ENCODE measurements at regions not wholly inside any gene's neighbourhood (a gene's known extent, or its start where the extent isn't known, plus 50 kb on each side); places are given as distances from the start of the nearest gene placed in this dataset.

GRCh38 chr13:84380866-84381265 lies 498.6 kb upstream of the SLITRK1 start:
- 51 to 70% methylated on average over 3 of the region's 3 CpGs for WGBS, 2 donors
- DNase-seq (no peak), ATAC-seq (no peak)
- H3K9me3 ChIP-seq = peaks cover 0 to 21% (median 10%) of the 10 kb centered on the region in 11 donors
- no peak for TF ChIP-seq CTCF (IDR thresholded peaks at IDR 0.05)
- H3K27ac ChIP-seq = no peak overlapping the region
- intact Hi-C loops (cut with DNase I) = no loop called here
- no peaks in the 10 kb centered on the region for H3K36me3 ChIP-seq
- H3K4me3 ChIP-seq = no peak overlapping the region
- H3K4me1 ChIP-seq = no peaks in the 10 kb centered on the region
- no peaks in the 10 kb centered on the region for H3K27me3 ChIP-seq

GRCh38 chr13:84377106-84377505 lies 494.8 kb upstream of the SLITRK1 start:
- Histone ChIP-seq H3K9me3 (peaks cover 0 to 4% (median 0%) of the 10 kb centered on the region in 11 donors), H3K27me3 (no peaks in the 10 kb centered on the region), H3K27ac (no peak overlapping the region), H3K4me3 (no peak overlapping the region), H3K36me3 (no peaks in the 10 kb centered on the region), H3K4me1 (no peaks in the 10 kb centered on the region)
- intact Hi-C loops (cut with DNase I) = no loop called here
- no peak for ATAC-seq
- no peak for TF ChIP-seq CTCF (IDR thresholded peaks at IDR 0.05)
- no peak for DNase-seq

DNA sequence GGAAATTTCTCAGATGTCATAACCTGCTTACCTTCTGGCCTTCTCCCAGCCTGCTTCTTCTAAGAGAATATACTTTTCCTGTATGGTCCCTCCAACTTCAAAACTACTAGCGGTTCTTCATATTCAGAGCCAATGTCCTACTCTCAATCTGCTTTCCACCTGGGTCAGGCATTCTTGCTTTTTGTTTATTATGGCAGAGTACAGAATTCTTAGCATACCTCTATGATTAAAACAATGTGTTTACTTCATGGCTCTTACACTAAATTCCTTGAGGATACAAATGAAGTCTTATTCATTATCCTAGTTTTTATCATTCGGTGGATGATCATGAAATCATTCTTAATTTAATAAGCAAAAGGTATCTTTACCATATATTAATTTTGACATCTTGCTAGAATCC lies 484.2 kb upstream of the SLITRK1 start:
- H3K36me3 ChIP-seq = no peaks in the 10 kb centered on the region
- no peak for ATAC-seq
- intact Hi-C loops (cut with DNase I) = no loop called here
- H3K4me3 ChIP-seq = no peak overlapping the region
- no peak for DNase-seq
- H3K27ac ChIP-seq = no peak overlapping the region
- 72 to 88% methylated on average over 2 of the region's 2 CpGs for WGBS, 2 donors
- H3K9me3 ChIP-seq = no peaks in the 10 kb centered on the region
- H3K27me3 ChIP-seq = no peaks in the 10 kb centered on the region
- no peak for TF ChIP-seq CTCF (IDR thresholded peaks at IDR 0.05)
- H3K4me1 ChIP-seq = no peaks in the 10 kb centered on the region

DNA sequence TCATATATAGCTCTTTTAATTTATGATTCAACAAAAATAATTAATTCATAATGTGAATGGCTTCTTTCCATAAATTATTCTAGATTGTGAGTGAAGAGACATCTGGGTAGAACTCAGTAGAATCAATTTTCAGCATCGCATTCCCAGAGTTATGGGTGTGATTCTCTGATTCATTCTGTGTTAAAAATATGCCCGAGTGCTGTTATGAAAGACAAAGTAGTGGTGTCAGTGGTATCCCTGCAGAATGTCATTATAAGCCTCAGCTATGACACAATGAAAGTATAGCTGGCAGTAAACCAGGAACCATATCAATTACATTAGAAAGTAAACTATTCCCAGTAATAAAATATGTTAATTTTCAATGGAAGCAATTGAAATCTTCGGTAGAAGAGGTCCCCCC lies 480.5 kb upstream of the SLITRK1 start:
- no peak for ATAC-seq
- Histone ChIP-seq H3K4me1 (no peaks in the 10 kb centered on the region), H3K36me3 (no peaks in the 10 kb centered on the region), H3K4me3 (no peak overlapping the region), H3K27ac (no peak overlapping the region), H3K27me3 (no peaks in the 10 kb centered on the region), H3K9me3 (no peaks in the 10 kb centered on the region)
- WGBS, 2 donors = 18 to 38% methylated on average over 3 of the region's 3 CpGs
- intact Hi-C loops (cut with DNase I) = no loop called here
- no peak for DNase-seq
- no peak for TF ChIP-seq CTCF (IDR thresholded peaks at IDR 0.05)

DNA sequence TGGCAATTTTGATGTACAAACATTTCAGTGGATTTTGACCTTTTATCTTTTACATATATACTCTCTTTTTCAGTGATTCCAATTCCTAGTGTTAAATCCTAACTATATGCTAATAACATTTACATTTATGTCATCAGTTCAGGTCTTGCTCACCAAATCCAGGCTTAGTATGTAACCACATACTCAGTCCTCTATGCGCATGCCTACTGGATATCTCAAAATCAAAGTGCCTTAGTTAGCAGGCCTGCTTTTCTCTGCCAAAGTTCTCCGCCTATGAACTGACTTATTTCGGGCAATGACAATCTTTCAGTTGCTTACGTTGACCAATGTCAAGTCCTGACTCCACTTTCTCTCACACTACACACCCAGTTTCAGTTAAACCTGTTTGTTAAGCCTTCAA lies 478.5 kb upstream of the SLITRK1 start:
- H3K4me1 ChIP-seq = no peaks in the 10 kb centered on the region
- ATAC-seq = no peak
- H3K36me3 ChIP-seq = no peaks in the 10 kb centered on the region
- H3K4me3 ChIP-seq = no peak overlapping the region
- H3K27me3 ChIP-seq = no peaks in the 10 kb centered on the region
- 80 to 91% methylated on average over 4 of the region's 4 CpGs for WGBS, 2 donors
- TF ChIP-seq CTCF (IDR thresholded peaks at IDR 0.05) = no peak
- intact Hi-C loops (cut with DNase I) = no loop called here
- no peak for DNase-seq
- H3K27ac ChIP-seq = no peak overlapping the region
- H3K9me3 ChIP-seq = no peaks in the 10 kb centered on the region
